HG02759 (cell line): ENCODE measurements at regions not wholly inside any gene's neighbourhood (a gene's known extent, or its start where the extent isn't known, plus 50 kb on each side); places are given as distances from the start of the nearest gene placed in this dataset.

ENCODE experiments used
- ATAC-seq: cut with Tn5 transposase; IDR thresholded peaks from one replicate; pipeline ENCODE4 v1.9.1; 2021; ENCODE audit warnings: mild to moderate bottlenecking, moderate library complexity; ENCODE audit not compliant: unreplicated experiment

- ATAC-seq = no peak
These were observed 140.4 kb upstream of the MAGI2 start for GRCh38 chr7:79593866-79594301.

GRCh38 chr7:79590916-79591623 is 137.6 kb upstream of the MAGI2 start:
- no peak for ATAC-seq

GRCh38 chr7:79590391-79590790 is 136.9 kb upstream of the MAGI2 start:
- no peak for ATAC-seq

GRCh38 chr7:79570903-79571302 is 117.4 kb upstream of the MAGI2 start:
- no peak for ATAC-seq

GRCh38 chr7:79563821-79564522 is 110.5 kb upstream of the MAGI2 start:
- ATAC-seq = no peak

- ATAC-seq = no peak
These were observed 102.1 kb upstream of the MAGI2 start for GRCh38 chr7:79555571-79555970.

GRCh38 chr7:79553811-79554555 is 100.5 kb upstream of the MAGI2 start:
- ATAC-seq = no peak

GRCh38 chr7:79552463-79552862 is 99.0 kb upstream of the MAGI2 start:
- ATAC-seq = no peak

GRCh38 chr7:79548727-79549126 is 95.3 kb upstream of the MAGI2 start:
- no peak for ATAC-seq

GRCh38 chr7:79547132-79547531 is 93.7 kb upstream of the MAGI2 start:
- no peak for ATAC-seq

- ATAC-seq = no peak
These were observed 87.1 kb upstream of the MAGI2 start for GRCh38 chr7:79540592-79540991.

- ATAC-seq = no peak
These were observed 80.7 kb upstream of the MAGI2 start for GRCh38 chr7:79534128-79534527.

- no peak for ATAC-seq
These were observed 78.6 kb upstream of the MAGI2 start for GRCh38 chr7:79531905-79532664.

GRCh38 chr7:79531116-79531515 is 77.6 kb upstream of the MAGI2 start:
- no peak for ATAC-seq

- no peak for ATAC-seq
These were observed 76.4 kb upstream of the MAGI2 start for GRCh38 chr7:79529881-79530235.

- ATAC-seq = no peak
These were observed 75.9 kb upstream of the MAGI2 start for GRCh38 chr7:79529214-79529880.

GRCh38 chr7:79528421-79528820 is 75.0 kb upstream of the MAGI2 start:
- no peak for ATAC-seq

GRCh38 chr7:79524048-79524447 is 70.6 kb upstream of the MAGI2 start:
- no peak for ATAC-seq

- ATAC-seq = no peak
These were observed 70.0 kb upstream of the MAGI2 start for GRCh38 chr7:79523436-79523835.

- no peak for ATAC-seq
These were observed 67.1 kb upstream of the MAGI2 start for GRCh38 chr7:79520543-79520942.

GRCh38 chr7:79515358-79515757 is 61.9 kb upstream of the MAGI2 start:
- ATAC-seq = no peak
